Stimulated activated CD8-positive, alpha-beta memory T cell treated with anti-CD3 and anti-CD28 coated beads, Interleukin-4, amount 100 ng/mL, for 48 hours (primary cell): ENCODE measurements at regions not wholly inside any gene's neighbourhood (a gene's known extent, or its start where the extent isn't known, plus 50 kb on each side); places are given as distances from the start of the nearest gene placed in this dataset.
A peak's percentile ranks its signal among the peaks of the same experiment; 100 is the strongest.

Experiments
- DNase-seq: peaks from one replicate; pipeline ENCODE4 v3.0.0-alpha.2; 2020

DNA sequence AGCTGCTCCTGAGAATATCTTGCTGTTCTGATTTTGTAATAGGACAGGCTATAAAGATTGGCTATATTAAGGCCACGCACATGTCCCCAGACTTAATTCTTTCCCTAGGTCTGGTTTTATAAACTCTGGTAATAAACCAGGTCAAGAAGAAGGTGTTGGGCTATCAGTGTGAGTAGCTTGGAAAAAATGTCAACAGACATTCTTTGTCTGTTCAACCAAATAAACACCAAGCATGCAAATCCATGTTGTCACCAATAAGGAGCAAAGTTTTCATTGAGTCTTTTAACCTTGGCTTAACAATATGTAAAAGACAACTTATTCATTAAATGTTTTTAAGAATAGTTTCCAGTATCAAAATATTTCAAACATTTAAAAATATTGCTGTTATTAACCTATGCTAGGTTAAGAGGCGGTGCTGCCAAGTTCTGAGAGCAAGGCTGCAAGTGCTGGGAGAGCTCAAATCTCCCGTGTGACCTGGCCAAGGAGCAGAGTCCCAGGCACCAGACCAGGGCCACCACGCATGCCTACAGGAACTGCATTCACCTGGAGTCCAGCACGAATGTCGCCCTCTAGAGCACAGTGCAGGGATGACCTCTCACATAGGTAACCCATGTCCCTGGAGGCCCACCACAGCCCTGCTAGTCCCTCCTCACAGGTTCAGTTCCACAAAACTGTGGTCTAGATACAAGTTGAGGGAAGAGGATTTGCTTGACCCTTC lies 120.5 kb upstream of the POU3F3 start:
- DNase-seq: peak; percentile 53

DNA sequence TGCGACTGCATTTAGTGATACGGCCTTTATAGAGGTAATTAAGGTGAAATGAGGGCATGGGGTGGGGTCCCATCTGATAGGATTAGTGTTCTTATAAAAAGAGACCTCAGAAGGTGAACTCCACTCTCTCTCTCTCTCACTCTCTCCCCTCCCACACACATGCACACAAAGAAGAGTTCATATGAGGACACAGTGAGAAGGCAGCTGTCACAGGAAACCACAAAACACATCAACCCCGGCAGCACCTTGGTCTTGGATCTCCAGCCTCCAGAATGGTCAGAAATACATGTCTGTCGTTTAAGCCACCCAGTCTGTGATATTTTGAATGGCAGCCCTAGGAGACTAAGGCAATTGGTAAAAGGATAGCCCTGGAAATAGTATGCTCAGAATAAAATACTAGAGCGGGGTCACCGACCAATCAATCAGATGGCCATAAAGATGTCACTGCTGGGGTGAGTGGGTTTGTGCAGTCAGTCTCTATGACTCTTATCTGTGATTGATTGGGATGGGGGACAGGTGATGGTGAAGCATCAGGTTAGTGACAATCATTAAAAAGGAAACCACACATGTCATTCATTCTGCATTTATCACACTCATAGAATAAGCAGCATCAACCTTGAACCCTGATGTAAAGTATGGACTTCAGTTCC lies 118.9 kb upstream of the POU3F3 start:
- DNase-seq: no peak

DNA sequence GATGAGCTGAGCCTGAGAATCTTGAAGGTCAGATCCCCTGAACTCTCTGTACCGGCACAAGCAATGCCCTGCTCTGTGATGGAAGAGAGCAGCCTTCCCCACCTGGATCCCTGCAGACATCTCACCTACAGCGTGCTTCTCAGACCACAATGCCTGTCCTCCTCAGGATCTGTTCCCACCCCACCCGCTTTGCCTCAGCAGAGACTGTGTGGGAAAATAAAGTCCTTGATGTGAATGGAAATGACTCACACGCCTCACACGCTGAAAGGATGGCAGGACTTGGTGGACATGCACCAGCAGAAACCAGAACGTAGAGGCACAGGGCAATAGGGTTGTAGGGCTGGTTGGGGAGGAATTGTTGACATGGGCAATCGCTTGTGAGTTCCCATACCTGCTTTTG lies 117.9 kb upstream of the POU3F3 start:
- no peak for DNase-seq

DNA sequence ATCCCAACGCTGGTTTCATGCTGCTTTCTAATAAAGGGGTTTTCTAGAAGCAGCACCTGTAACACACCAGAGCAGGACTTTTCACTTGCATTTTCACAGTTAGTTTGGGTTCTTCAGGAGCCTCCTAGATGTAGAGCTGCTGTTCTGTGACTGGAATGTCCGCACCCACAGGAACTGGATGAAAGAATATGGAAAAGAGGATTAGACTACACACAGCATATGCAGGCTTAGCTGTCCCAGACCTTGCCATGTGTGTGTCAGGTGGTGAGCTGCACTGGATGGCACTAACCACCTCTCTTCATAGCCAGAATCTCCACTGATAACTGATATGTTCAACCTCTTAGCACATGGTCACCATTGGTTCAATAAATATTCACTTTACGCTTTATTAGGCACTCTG lies 112.1 kb upstream of the POU3F3 start:
- no peak for DNase-seq

DNA sequence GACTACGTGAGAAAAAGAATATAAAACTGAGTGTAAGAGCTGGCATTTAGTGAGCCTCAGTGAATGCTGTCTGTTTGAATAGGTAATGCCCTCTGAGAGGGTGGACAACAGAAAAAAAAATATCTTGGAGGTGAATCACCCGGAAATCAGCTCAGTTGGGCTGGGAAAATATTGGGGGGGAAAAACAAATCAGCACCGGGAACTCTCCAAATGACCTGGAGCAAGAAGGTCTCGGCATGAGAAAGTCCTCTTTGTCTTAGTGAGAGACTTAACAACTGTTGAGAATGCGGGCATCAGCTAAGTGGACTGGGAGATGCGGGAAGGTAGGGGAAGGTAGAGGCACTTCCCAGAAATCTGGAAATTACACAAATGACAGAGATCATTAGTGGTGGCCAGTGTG lies 109.4 kb upstream of the POU3F3 start:
- no peak for DNase-seq

DNA sequence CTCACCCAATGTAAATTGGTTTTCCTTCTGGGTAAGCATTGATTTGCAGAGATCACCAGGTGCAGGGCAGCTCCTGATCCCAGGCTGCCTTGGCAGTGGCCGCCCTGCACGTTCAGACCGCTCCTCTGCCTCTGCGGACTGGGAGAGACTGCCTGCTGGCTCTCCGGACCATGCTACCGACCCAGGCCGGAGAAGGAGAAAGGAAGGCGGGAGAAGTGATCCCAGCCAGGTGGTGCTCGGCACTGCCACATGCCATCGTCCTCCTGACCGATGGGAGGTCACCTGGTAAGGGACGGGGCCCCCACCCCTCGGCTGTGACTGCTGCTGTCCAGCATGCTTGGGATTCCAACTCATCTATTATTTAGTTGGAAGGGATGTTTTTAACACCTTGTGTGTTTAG lies 108.1 kb upstream of the POU3F3 start:
- DNase-seq: no peak

DNA sequence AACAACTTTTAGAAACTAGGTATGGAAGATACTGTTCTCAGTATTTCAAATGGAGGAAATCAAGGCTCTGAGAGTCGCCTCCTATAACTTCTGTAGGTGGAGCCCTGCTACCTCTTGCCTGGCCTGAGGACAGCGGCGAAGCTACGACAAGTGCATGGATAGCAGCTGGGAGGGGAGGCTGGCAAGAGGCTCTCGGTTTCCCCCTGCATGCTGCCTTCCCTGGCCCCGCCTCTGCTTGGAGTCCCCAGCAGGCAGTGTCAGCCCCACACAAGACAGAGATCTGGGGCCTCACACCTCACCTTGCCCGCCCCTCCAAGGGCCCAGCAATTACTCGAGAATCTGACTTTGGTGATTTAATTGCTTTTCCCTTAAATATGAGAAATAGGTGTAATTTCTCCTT lies 107.6 kb upstream of the POU3F3 start:
- no peak for DNase-seq

DNA sequence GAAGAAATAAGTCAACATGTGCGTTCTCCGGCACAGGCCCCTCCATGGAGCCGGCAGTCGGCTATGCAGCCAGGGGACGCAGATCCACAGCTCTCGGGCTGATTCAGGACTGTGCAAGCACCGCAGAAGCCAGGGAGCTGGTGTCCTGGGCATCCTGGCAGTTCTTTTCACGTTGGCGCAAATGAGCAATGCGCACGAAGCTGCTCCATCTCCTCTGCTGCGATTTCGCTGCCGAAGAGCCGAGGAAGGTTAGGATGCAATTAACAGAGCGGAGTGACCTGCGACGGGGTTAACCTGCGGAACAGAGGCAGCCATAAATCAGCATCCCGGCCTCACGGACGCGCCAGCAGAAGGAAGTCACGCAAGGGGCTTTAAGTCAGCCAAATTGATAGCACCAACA lies 107.1 kb upstream of the POU3F3 start:
- no peak for DNase-seq

DNA sequence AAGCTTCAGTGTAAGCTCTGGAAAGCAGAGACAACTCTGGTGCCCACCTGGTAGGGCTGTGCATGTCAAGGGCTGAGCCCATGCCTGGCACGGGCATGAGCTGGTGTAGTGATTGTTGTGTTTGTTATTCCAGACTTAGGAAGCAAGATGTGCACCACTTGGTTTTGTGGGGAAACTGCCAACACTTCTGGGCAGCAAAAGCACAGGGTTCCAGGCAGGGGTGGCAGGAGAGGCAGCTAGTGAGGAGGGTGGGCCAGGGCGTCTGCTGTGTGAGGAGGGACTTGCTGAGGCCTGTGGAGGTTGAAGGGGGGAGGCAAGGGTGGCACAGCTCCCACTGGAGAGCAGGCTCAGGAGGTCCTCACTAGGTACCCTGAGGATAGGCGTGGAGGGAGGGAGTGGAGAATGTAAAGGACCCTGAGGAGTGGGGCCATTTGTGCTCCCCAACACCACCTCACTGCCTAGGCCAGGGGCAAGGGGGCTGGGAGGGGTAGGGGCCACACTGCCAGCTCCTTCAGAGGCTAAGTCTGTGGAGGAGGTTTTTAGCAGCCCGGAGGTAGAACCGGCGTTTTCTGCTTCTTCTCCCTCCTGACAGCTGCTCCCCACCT lies 104.0 kb upstream of the POU3F3 start:
- no peak for DNase-seq

DNA sequence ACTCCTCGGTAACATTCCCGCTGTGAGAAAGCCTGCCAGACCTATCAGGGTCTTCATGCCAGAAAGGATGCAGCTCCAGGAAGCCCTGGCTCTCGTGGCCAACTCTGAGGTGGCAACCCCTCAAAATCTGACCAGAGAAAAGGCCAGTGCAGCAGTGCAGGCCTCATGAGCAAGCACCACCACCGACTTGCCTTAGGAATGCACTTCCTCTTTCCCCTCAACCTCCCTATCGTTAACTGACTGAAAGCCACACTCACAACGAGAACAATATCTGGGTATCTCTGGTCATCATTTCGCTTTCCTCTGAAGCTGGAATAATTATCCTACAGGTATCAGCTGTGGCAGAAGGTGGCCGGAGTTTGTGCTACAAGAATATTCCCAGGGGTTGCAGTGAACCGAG lies 101.4 kb upstream of the POU3F3 start:
- no peak for DNase-seq

DNA sequence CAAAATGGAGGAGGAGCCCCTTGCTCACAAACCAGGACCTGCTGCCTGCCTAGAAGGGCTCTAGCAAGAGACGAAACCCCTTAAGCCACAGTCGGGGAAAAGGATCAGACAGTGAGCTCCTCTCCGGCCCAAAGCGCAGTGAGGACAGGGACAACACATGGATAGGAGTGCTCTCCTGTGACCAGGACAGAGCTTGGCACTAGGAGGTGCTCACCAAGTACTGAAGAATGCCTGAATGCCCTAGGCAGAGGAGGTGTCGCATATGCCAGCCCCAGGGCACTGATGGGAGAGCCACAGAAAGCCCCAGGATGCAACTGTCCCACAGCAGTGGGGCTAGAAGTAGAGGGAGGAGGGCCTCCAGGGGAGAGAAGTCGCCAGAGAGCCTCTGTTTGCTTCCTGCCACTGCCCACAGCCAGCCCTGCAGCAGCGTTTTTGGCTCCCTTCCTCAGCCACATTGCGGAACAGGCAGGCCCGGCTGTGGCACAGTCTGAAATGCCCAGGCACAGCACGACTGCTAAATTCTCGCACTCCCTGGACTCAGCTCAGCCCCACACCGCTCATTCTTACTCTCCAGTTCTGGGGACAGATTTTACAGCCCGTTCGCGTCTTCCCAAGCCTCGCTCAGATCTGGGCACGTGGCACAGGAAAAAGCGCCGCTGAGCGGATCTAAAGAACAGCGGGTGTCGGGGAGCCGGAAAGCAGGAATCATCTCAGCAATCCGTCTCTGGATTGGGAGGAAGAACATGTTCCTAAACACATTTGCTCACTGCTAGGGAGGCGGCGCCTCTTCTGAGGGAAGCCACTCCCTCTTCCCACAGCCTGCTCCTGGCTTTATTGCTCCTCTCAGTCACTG lies 98.7 kb upstream of the POU3F3 start:
- DNase-seq: no peak

DNA sequence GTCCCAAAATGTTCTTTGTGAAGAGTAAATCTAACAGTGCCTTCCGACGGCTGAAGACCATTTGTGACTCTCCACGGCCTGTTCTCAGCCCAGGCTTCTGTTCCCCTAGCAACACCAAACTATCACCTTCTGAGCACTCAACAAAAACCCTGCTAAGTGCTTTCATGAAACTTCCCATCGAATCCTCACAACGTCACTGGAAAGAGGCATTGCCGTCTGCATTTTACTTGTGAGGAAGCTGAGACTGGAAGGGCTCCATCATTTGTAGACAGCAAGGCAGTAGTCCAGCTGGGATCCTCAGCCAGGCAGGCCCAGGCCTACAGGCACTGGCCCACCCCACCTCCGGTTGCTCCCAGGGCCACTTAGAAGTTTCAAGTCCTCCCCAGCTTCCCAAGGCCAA lies 97.8 kb upstream of the POU3F3 start:
- DNase-seq: no peak

DNA sequence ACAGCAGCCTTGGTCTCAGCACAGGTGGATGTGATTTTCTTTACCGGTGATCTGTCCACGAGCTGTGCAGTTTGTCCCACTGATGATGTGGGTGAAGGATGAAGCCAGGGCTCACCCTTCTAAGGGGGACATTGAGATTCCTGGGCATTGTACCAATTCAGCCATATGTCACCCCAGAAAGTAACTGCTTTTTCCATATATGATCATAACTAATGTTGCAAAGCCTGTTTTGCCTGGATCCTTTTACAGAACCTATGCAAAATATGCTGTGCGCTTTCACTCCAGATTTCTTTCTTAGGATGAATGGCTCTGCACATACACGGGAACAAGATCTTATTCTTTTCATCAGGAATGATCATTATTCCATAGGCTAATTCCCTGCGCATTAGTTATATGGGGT lies 96.9 kb upstream of the POU3F3 start:
- no peak for DNase-seq

DNA sequence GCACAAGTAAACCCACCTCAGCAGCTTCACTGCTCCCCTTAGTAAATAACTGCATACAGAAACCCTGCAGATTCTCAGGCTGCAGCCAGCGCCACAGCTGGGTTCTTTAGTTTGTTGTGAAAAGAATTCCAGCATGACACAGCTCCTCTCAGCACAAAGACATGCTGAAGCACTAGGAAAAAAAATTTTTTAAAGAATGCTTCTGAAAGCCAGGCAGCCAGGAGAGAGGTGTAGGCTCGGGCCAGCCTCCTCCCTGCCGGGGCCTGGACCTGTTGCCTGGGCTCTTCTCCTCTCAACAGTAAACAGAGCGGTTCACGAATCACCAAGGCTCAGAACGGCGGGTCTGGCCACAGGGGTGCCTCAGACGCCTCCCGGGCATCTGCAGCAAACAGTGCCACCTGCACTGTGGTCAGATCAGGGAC lies 95.7 kb upstream of the POU3F3 start:
- no peak for DNase-seq

DNA sequence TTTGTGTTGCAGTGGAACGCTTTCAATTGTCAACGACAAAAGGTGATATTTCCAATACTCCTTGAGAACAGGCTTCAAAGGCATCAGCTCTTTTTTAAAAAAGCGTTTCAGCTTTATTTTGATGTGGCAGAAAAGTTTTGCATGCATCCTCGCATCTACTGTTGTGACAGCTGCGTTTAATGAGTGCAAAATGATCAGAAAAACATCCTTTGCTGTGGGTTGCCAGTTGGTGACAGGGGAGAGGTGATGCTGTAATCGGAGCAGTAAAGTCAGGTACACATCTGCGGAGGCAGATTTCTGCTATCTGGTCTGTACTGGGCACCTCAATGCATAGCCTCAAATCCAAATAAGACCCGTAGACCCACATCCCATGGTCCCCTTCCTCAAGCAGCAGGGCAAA lies 91.9 kb upstream of the POU3F3 start:
- no peak for DNase-seq

DNA sequence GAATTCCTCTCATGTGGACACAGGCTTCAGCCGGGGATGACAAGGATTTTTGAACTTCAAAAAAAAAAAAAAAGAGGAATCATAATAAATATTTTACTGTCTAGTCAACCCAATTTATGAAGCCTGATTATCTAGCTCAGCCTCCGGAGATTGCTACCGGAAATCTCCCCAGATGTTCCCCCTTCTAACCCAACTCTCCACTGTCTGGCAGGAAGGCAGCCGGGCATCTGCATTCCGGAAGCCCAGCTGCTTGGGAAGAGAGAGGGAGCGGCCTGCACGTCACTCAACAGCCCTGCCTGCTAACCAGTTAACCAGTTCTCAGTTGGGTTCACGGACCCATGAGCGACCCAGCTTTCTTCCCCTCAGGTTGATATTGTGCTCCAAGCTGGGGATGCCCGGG lies 87.2 kb upstream of the POU3F3 start:
- DNase-seq: no peak

DNA sequence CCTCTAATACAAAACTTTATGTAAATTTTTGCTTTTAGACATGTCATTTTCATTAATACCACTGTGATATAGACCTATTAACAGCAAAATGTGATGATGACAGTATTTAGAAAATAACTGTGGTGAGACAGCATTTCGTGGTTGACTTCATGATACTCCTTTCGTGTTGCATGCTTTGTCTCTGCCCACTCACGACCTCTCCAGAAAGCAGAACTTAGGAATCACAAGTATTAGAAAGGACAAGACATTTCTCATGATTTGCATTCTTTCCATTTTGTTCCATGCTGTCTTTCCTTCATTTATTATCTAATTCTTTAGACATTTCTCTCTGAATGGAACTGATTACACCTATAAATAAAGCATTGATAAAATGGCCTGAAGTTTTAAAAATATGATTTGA lies 85.2 kb upstream of the POU3F3 start:
- DNase-seq: no peak

DNA sequence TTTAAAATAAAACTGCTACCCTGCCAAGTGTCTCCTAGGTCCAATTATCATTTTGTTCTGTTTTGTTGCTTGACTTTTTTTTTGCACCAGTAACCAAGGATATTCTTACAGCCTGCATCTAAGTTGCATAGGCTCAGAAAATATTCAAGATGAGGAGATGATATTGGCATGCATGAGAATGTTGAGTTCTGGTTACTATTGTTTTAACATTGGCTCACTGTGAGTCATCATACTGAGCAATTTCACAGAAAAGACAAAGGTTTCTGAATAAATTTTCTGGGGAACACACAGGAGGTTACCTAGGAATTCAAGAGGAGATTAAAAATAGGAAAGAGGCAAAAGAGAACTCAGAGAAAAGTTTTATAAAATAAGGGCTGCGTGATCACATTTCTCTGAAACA lies 84.8 kb upstream of the POU3F3 start:
- DNase-seq: no peak

DNA sequence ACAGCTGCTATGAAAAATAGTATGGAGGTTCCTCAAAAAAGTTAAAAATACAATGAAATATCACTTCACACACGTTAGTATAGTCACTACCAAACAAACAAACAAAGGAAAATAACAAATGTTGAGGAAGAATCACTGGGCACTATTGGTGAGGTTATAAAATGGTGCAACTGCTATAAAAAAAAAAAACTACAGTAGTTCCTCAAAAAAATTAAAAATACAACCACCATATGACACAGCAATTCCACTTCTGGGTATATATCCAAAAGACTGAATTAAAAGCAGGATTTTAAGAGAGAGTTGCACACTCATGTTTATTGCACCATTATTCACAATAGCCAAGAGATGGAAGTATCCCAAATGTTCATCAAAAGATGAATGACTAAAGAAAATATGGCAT lies 80.9 kb upstream of the POU3F3 start:
- no peak for DNase-seq

DNA sequence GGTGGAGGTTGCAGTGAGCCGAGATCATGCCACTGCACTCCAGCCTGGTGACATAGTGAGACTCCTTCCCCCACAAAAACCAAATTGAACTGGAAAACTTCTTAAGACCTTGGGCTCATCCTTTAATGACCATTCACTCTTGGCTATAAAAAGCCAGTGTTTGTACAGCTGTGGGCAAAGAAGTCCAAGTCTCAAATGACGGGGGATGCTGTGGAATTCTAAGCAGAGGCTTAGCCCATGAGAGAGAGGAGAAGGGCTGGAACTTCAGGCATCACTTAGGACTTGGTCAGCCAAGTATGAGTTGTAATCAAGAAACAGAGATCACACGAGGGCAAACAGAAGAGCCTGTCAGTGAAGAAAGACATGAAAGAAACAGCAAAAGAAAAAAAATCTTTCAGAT lies 79.3 kb upstream of the POU3F3 start:
- no peak for DNase-seq

DNA sequence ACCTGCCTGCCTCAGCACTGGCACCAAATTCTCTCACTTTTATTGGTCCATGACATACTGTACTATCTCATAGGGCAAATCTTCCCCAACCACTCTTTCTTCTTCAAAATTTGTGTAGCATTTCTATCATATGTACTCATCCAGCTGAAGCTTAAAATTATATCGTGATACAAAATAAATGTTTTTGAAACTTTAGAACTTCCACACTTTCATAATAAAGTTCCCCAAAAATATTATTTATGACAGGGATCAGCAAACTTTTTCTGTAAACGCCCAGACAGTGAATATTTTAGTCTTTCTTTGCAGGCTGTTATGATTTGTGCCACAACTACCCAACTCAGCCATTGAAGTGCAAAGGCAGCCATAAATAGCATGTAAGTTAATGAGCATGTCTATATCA lies 76.2 kb upstream of the POU3F3 start:
- no peak for DNase-seq

DNA sequence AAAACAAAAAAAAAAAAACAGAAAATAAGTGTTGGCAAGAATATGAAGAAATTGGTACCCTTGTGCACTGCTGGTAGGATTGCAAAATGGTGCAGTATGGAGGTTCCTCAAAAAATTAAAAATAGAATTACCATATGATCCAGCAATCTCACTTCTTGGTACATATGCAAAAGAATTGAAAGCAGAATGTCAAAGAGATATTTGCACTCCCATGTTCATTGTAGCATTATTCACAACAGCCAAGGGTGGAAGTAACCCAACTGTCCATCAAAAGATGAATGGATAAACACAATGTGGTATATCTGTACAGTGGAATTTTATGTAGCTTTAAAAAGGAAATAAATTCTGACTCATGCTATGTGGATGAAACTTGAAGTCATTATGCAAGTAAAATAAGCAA lies 72.8 kb upstream of the POU3F3 start:
- no peak for DNase-seq

DNA sequence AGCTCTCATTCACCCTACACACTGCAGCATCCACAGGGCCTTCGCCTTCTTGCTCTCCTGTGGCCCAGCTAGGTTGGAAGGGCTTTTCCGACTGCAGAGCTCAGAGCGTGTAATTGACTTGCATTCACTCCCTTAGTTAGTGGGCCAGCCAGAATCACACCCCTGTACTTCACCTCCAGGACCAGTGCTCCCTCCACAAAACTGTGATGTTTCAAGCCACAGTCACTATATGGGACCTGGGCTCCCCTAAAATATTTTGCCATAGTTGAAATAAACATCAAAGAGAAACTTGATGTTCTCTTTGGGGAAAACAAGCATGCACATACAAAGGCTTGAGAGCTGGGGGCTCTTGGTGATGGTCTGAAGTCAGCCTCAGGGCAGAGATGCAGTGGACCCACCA lies 69.7 kb upstream of the POU3F3 start:
- no peak for DNase-seq

DNA sequence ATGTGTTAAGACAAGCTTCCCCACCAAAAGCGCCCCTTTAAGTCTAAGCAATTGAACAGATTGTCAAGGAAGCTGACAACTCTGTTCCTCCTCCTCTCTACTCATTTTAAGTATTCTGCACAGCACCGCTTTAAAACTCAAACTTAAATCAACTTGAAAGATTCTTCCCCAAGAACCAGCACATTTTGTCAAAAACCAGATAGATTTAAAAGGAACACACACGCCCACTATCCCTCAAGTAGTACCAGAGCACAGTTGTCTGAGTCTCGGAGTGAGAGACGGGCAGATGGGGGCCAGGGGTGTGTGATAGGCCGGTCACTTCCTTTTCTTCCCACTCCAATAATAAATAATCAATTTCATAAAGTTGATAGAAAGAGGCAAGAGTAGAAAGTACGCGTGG lies 67.7 kb upstream of the POU3F3 start:
- no peak for DNase-seq
